ENCODE measurements at regions not wholly inside any gene's neighbourhood (a gene's known extent, or its start where the extent isn't known, plus 50 kb on each side); places are given as distances from the start of the nearest gene placed in this dataset.

- Histone ChIP-seq H3K27ac (no peak overlapping the region), H3K4me1 (no peaks in the 10 kb centered on the region), H3K9me3 (no peaks in the 10 kb centered on the region), H3K36me3 (no peaks in the 10 kb centered on the region), H3K4me3 (no peak overlapping the region), H3K27me3 (peaks cover 0 to 10% (median 3%) of the 10 kb centered on the region in 3 donors)
- TF ChIP-seq POLR2A (IDR thresholded peaks at IDR 0.05): no peak
- no peak for TF ChIP-seq CTCF (IDR thresholded peaks at IDR 0.05 in 4 of 5, conservative IDR thresholded peaks at IDR 0.05 in 1 of 5)
- no peak for ATAC-seq
- DNase-seq: no peak
- intact Hi-C loops (cut with DNase I; ENCODE audit: low total_unique reads): no loop called here
- in situ Hi-C loops (cut with MboI; ENCODE audit: low sequenced_read_pairs in 4 of 4): no loop called here
Measured at GRCh38 chr17:6205033-6205432, 134.9 kb downstream of the WSCD1 start.

- TF ChIP-seq POLR2A (IDR thresholded peaks at IDR 0.05) (no peak), CTCF (IDR thresholded peaks at IDR 0.05 in 4 of 5, conservative IDR thresholded peaks at IDR 0.05 in 1 of 5) (no peak)
- Histone ChIP-seq H3K36me3 (no peaks in the 10 kb centered on the region), H3K27ac (no peak overlapping the region), H3K27me3 (peaks cover 0 to 10% (median 3%) of the 10 kb centered on the region in 3 donors), H3K4me1 (no peaks in the 10 kb centered on the region), H3K4me3 (no peak overlapping the region), H3K9me3 (no peaks in the 10 kb centered on the region)
- DNase-seq (no peak), ATAC-seq (no peak)
- in situ Hi-C loops (cut with MboI; ENCODE audit: low sequenced_read_pairs in 4 of 4): no loop called here
- intact Hi-C loops (cut with DNase I; ENCODE audit: low total_unique reads): no loop called here
Measured at GRCh38 chr17:6204203-6204722, 134.1 kb downstream of the WSCD1 start.

DNA sequence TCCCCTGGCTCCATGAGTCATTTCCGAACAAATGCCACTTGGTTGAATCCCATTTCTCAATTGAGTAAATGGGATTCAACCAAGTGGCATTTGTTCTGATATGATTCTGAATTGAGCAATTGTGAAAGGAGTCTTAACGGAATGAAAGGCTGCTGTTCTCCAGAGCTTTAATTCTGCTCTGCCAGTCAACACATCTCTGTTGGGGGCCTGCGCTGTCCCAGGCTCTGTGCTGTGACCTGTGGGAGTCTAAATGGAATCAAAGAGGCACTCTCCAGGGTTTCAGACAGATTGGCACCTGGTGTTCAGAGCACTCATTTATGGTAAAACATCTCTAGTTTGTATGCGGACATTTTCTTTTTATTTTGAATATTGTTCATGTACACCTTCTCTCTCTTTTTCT lies 126.2 kb downstream of the WSCD1 start:
- intact Hi-C loops (cut with DNase I; ENCODE audit: low total_unique reads): no loop called here
- DNase-seq (no peak), ATAC-seq (no peak)
- H3K4me3 ChIP-seq: no peak overlapping the region
- no peaks in the 10 kb centered on the region for H3K9me3 ChIP-seq
- peaks cover 0 to 5% (median 0%) of the 10 kb centered on the region in 3 donors for H3K27me3 ChIP-seq
- H3K27ac ChIP-seq: no peak overlapping the region
- in situ Hi-C loops (cut with MboI; ENCODE audit: low sequenced_read_pairs in 4 of 4): no loop called here
- H3K4me1 ChIP-seq: no peaks in the 10 kb centered on the region
- TF ChIP-seq POLR2A (IDR thresholded peaks at IDR 0.05) (no peak), CTCF (IDR thresholded peaks at IDR 0.05 in 4 of 5, conservative IDR thresholded peaks at IDR 0.05 in 1 of 5) (no peak)
- H3K36me3 ChIP-seq: no peaks in the 10 kb centered on the region

DNA sequence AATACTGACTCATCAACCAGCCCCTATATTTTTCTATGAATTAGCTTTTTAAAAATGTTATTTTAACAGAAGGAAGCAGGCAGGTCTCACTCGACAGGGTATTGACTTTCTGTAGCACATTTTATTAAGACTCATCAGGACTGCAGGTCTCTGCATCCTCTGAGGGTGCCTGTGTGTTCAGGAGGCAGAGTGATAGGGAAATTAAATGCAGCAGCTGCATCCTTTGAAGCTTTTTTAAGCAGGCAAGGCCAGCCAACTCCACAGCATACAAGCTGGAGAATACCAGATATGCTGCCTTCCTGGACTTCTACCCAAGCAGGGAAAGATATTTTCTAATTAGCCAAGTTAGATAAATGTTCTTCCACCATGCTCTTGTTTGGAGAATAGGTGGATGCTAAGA lies 124.9 kb downstream of the WSCD1 start:
- TF ChIP-seq CTCF (IDR thresholded peaks at IDR 0.05 in 4 of 5, conservative IDR thresholded peaks at IDR 0.05 in 1 of 5) (no peak), POLR2A (IDR thresholded peaks at IDR 0.05) (no peak)
- Histone ChIP-seq H3K9me3 (no peaks in the 10 kb centered on the region), H3K4me1 (no peaks in the 10 kb centered on the region), H3K27ac (no peak overlapping the region), H3K27me3 (peaks cover 0 to 7% (median 0%) of the 10 kb centered on the region in 3 donors), H3K4me3 (no peak overlapping the region), H3K36me3 (no peaks in the 10 kb centered on the region)
- DNase-seq (no peak), ATAC-seq (no peak)
- in situ Hi-C loops (cut with MboI; ENCODE audit: low sequenced_read_pairs in 4 of 4) (no loop called here), intact Hi-C loops (cut with DNase I; ENCODE audit: low total_unique reads) (no loop called here)

Data from gastrocnemius medialis (tissue), 4 donors.